BLaER1 treated with 17β-estradiol and CSF1 and Interleukin-3, amounts not matched to agents 10 nM and 100 nM (cell line): ENCODE measurements at regions not wholly inside any gene's neighbourhood (a gene's known extent, or its start where the extent isn't known, plus 50 kb on each side); places are given as distances from the start of the nearest gene placed in this dataset.

ENCODE experiments used
- H3K27ac ChIP-seq, 11 experiments: shearing (Covaris generic); formaldehyde crosslinking; 2 replicates each; pipeline ENCODE4 v1.8.1; 2022
- H3K27me3 ChIP-seq, 11 experiments: shearing (Covaris generic); formaldehyde crosslinking; 2 replicates each; pipeline ENCODE4 v1.8.1; 2022
- H3K36me3 ChIP-seq, 11 experiments: shearing (Covaris generic); formaldehyde crosslinking; 2 replicates each; pipeline ENCODE4 v1.8.1; 2022
- H3K4me1 ChIP-seq, 10 experiments: shearing (Covaris generic); formaldehyde crosslinking; 2 replicates each; pipeline ENCODE4 v1.8.1; 2022
- H3K4me2 ChIP-seq, 11 experiments: shearing (Covaris generic); formaldehyde crosslinking; 2 replicates each; pipeline ENCODE4 v1.8.1; 2022
- H3K4me3 ChIP-seq, 10 experiments: shearing (Covaris generic); formaldehyde crosslinking; 2 replicates each; pipeline ENCODE4 v1.8.1; 2022
- H3K9ac ChIP-seq, 11 experiments: shearing (Covaris generic); formaldehyde crosslinking; 2 replicates each; pipeline ENCODE4 v1.8.1; 2022
- H3K9me3 ChIP-seq, 11 experiments: shearing (Covaris generic); formaldehyde crosslinking; replicated peaks in 1 of 11; 2 replicates each; pipeline ENCODE4 v1.8.1; 2022
- H4K20me1 ChIP-seq, 11 experiments: shearing (Covaris generic); formaldehyde crosslinking; 2 replicates each; pipeline ENCODE4 v1.8.1; 2022
- Cebpa-rat ChIP-seq, 11 experiments: shearing (Covaris generic); IDR thresholded peaks; 2 replicates each; pipeline ENCODE4 v1.8.1; 2022

DNA sequence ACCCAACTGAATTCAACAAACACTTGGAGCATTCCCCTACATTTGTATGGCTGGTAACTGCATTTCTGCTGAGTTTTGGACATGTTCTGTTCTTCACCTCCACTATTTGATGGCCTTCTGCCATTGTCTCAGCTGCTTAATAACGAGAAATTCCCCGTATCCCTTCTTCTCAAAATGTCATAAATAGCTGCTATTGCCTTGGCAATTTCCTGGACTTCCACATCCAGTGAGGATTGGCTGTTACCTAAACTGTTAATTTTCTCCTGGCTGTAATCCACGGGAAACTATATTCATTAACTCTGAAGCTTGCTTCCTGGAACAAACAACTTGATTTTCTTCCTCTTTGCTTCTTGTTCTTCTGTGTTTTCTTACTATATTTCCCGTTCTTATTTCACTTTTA is 69.5 kb upstream of the TDRD3 start:
- Histone ChIP-seq H3K4me3 (no peak overlapping the region), H4K20me1 (no peaks in the 10 kb centered on the region), H3K9me3 (no peaks in the 10 kb centered on the region), H3K36me3 (no peaks in the 10 kb centered on the region), H3K4me2 (peak overlapping the region in 10 of 11 experiments; percentile 18 to 63 (median 34); a peak in 14 of 22 replicates), H3K27me3 (no peaks in the 10 kb centered on the region), H3K4me1 (peaks cover 13 to 19% (median 16%) of the 10 kb centered on the region in 10 experiments; a peak in 18 of 20 replicates), H3K27ac (no peak overlapping the region), H3K9ac (peak overlapping the region in 1 of 11 experiments; percentile 35; a peak in 2 of 22 replicates)
- no peak for TF ChIP-seq Cebpa-rat (IDR thresholded peaks at IDR 0.05)

DNA sequence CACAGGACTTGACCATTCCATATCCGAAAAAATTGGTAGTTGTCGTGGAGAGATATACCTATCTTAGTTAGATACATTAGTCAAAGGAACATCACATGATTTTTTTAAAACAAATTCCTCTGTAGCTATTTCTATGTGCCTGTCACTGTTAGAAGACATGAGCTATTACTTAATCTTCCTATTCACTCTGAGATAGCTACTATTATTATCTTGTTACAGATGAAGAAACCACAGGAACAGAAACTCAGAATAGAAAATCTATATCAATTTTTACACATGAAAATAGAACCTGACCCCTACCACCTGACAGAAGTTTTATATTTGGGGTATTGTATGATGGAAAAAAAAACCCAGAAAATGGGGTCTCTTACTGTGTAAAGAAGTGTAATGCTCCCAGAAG is 68.9 kb upstream of the TDRD3 start:
- H3K4me3 ChIP-seq: no peak overlapping the region
- H3K27me3 ChIP-seq: no peaks in the 10 kb centered on the region
- TF ChIP-seq Cebpa-rat (IDR thresholded peaks at IDR 0.05): no peak
- no peaks in the 10 kb centered on the region for H3K36me3 ChIP-seq
- no peak overlapping the region; a peak in 1 of 22 replicates for H3K27ac ChIP-seq
- H3K9me3 ChIP-seq: peaks cover 0 to 4% (median 0%) of the 10 kb centered on the region in 11 experiments; a peak in 4 of 22 replicates
- peak overlapping the region in 1 of 11 experiments; percentile 35; a peak in 1 of 22 replicates for H3K9ac ChIP-seq
- H4K20me1 ChIP-seq: no peaks in the 10 kb centered on the region
- H3K4me1 ChIP-seq: peaks cover 13 to 19% (median 16%) of the 10 kb centered on the region in 10 experiments; a peak in 18 of 20 replicates
- peak overlapping the region in 10 of 11 experiments; percentile 11 to 63 (median 30); a peak in 16 of 22 replicates for H3K4me2 ChIP-seq

DNA sequence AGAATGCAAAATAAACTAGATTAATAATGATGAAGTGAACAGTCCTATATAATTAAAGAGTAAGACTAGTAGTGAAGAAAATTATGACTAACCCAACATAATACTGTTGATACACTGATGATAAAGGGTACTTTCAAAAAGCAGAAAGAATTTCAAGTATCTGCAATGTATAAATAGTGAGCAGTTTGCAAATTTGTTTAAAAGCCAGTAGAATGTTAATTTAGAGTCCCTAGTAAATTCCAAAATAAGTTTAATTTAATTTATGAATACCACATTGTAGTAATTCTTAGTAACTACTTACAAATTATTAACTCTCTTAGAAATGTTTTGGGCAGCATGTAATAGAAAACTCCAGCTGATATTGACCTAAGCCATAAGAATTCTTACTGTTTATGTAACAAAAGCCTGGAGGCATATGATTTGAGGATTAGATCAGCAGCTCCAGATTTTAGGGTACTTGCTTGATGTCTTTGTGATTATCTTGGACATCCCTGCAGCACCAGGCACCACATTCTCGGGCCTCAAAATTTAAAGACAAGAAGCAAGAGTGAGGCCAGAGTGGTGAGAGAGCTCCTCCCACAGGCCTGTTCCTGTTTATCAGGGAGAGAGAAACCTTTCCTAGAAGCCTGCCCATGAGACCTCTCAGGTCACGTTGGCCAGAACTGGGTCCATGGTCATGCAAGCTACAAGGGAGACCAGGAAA is 67.6 kb upstream of the TDRD3 start:
- no peak for TF ChIP-seq Cebpa-rat (IDR thresholded peaks at IDR 0.05)
- no peak overlapping the region for H3K27ac ChIP-seq
- peaks cover 13 to 19% (median 16%) of the 10 kb centered on the region in 10 experiments; a peak in 18 of 20 replicates for H3K4me1 ChIP-seq
- peaks cover 0 to 11% (median 0%) of the 10 kb centered on the region in 11 experiments; a peak in 5 of 22 replicates for H3K9me3 ChIP-seq
- H3K36me3 ChIP-seq: no peaks in the 10 kb centered on the region
- no peak overlapping the region for H3K4me3 ChIP-seq
- H4K20me1 ChIP-seq: no peaks in the 10 kb centered on the region
- H3K4me2 ChIP-seq: no peak overlapping the region
- H3K27me3 ChIP-seq: no peaks in the 10 kb centered on the region
- H3K9ac ChIP-seq: no peak overlapping the region

DNA sequence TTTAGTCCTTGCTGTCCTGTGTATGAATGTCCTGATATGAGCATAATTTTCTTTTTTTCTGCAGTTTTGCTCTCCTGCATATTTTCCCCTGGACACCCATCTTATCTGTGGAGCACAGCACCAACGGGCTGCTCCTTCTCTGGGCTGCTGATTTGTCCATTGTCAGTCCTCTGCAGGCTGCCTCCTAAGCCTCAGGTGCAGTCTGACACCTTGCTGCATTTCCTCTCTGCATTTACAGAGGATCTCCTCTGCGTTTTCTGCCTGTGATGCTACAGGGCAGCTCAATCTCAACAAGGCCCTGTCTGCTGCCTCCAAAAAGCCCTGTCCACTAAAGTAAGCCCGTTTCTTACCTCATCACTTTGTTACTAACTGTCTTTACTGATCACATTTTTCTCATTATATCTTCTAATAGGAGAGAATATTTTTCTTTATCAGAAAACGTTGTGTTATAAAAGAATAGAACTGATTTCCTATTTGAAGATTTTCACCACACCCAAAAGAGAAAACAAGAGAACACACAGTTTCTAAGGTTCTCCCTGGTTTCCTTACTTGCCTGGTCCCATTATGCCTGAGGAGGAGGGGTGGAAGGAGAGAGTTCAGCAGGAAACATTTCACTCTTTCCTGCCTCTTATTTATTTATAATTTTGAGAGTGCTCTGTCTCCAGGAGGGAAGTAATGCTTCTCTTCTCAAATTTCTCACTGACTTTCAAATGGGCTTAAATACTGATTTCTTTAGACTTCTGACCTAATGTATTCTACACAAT is 65.6 kb upstream of the TDRD3 start:
- Histone ChIP-seq H3K4me1 (peaks cover 13 to 19% (median 16%) of the 10 kb centered on the region in 10 experiments; a peak in 18 of 20 replicates), H3K9me3 (peaks cover 0 to 11% (median 0%) of the 10 kb centered on the region in 11 experiments; a peak in 5 of 22 replicates), H3K27me3 (no peaks in the 10 kb centered on the region), H3K36me3 (no peaks in the 10 kb centered on the region), H4K20me1 (no peaks in the 10 kb centered on the region), H3K4me3 (no peak overlapping the region), H3K4me2 (no peak overlapping the region), H3K9ac (no peak overlapping the region), H3K27ac (no peak overlapping the region)
- TF ChIP-seq Cebpa-rat (IDR thresholded peaks at IDR 0.05): no peak

DNA sequence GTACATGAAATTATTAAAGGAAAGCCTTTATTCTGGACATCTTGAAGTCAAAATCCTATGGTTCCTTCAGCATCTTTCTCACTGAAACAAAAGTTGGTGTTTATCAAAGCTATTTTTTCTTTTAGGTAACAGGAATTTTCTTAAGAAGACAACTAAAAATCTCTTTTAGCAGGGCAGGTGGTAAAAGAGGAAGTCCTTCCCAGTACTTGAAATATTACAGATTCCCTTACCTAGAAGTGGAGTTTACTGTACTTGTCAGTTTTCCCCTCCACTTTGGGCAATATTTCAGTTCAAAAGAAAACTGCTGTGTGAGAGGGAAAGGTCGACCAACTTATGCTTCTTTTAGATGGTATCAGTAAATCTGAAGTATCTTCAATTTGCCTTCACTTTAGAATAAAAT is 64.3 kb upstream of the TDRD3 start:
- no peaks in the 10 kb centered on the region for H3K27me3 ChIP-seq
- no peak overlapping the region for H3K4me3 ChIP-seq
- peaks cover 8 to 13% (median 11%) of the 10 kb centered on the region in 10 experiments; a peak in 17 of 20 replicates for H3K4me1 ChIP-seq
- no peak overlapping the region for H3K9ac ChIP-seq
- H3K36me3 ChIP-seq: no peaks in the 10 kb centered on the region
- no peak overlapping the region for H3K4me2 ChIP-seq
- H4K20me1 ChIP-seq: no peaks in the 10 kb centered on the region
- peaks cover 0 to 11% (median 0%) of the 10 kb centered on the region in 11 experiments; a peak in 5 of 22 replicates for H3K9me3 ChIP-seq
- TF ChIP-seq Cebpa-rat (IDR thresholded peaks at IDR 0.05): no peak
- H3K27ac ChIP-seq: no peak overlapping the region

DNA sequence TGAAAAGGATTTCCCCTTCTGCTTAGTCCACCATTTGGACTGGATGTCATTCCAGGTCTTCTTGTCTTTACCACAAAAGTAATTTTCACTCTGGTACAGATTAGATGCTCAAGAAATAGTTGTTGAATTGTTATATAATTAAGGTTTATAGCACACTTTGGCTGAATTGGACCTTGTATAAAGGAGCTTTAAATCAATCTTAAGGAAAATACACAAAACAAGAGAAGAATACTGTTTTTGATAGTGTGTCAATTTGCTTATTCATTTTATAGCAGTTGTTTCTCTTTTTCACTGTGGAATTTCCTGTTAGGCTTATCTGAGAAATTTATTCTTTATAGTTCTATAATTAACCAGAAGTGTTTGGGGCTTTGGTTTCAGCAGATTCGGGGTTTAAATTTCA is 62.7 kb upstream of the TDRD3 start:
- peaks cover 0 to 11% (median 0%) of the 10 kb centered on the region in 11 experiments; a peak in 5 of 22 replicates for H3K9me3 ChIP-seq
- H3K36me3 ChIP-seq: no peaks in the 10 kb centered on the region
- H3K9ac ChIP-seq: no peak overlapping the region
- no peaks in the 10 kb centered on the region for H4K20me1 ChIP-seq
- no peaks in the 10 kb centered on the region for H3K27me3 ChIP-seq
- no peak overlapping the region for H3K27ac ChIP-seq
- TF ChIP-seq Cebpa-rat (IDR thresholded peaks at IDR 0.05): no peak
- H3K4me3 ChIP-seq: no peak overlapping the region
- no peak overlapping the region for H3K4me2 ChIP-seq
- no peaks in the 10 kb centered on the region for H3K4me1 ChIP-seq

DNA sequence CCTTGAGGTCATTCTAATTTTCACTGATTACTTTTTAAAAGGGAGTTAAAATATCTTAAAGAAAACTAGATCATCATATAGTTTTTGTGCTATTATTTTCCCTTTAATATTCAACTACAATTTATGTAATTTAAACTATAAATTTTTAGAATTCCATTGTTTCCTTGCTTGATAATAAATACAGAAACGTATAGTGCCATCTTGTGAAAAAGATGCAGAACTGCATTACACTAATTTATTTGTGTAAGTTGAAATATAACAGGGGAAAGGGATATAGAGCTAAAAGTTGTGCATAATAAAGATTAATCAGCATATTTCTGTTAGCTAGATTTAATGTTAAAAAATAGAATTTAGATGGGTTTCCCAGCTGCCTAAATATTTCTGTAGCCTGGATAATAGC is 61.5 kb upstream of the TDRD3 start:
- H3K36me3 ChIP-seq: no peaks in the 10 kb centered on the region
- H3K9ac ChIP-seq: no peak overlapping the region
- no peaks in the 10 kb centered on the region for H3K27me3 ChIP-seq
- TF ChIP-seq Cebpa-rat (IDR thresholded peaks at IDR 0.05): no peak
- H4K20me1 ChIP-seq: no peaks in the 10 kb centered on the region
- H3K4me1 ChIP-seq: no peaks in the 10 kb centered on the region
- peaks cover 0 to 11% (median 0%) of the 10 kb centered on the region in 11 experiments; a peak in 5 of 22 replicates for H3K9me3 ChIP-seq
- no peak overlapping the region for H3K27ac ChIP-seq
- no peak overlapping the region for H3K4me3 ChIP-seq
- no peak overlapping the region for H3K4me2 ChIP-seq

DNA sequence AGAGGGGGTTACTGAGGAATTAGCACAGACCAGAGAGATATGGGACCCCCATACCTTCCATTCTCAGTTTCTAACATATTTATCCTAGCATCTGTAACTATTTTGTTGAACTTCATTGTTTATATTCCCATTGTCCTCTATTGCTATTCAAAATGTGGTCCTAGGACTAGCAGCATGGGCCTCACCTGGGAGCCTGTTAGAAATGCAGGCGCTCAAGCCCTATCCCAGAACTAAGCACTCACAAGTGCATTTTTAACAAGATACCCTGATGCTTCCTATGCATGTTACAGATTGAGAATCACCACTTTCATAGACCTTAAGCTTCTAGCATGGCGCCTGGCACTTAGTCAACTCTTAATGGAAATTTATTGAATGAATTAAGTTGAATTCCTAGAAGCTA is 58.3 kb upstream of the TDRD3 start:
- peaks cover 0 to under 1% (median 0%) of the 10 kb centered on the region in 11 experiments; a peak in 3 of 22 replicates for H3K9me3 ChIP-seq
- H3K4me3 ChIP-seq: no peak overlapping the region
- H4K20me1 ChIP-seq: no peaks in the 10 kb centered on the region
- no peak overlapping the region for H3K4me2 ChIP-seq
- no peaks in the 10 kb centered on the region for H3K27me3 ChIP-seq
- H3K9ac ChIP-seq: no peak overlapping the region
- H3K4me1 ChIP-seq: no peaks in the 10 kb centered on the region
- no peaks in the 10 kb centered on the region for H3K36me3 ChIP-seq
- no peak overlapping the region for H3K27ac ChIP-seq
- TF ChIP-seq Cebpa-rat (IDR thresholded peaks at IDR 0.05): no peak

DNA sequence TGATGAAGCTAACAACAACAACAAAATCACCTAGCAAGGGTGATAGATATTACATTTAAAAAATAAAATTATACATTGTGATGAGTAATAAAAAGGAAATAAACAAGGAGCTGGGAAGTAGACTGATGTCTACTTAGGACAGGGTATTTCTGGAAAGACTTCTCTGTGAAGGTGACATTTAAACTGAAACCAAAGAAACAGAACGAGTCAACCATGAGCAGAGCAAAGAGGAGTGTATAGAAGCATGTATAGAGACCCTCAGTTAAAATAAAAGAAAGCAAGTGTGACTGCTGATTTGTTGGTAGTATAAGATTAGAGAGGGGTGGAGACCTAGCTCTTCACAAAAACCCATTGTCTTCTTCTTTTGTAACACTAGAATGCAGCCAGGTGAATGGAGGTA is 53.0 kb upstream of the TDRD3 start:
- H3K4me1 ChIP-seq: no peaks in the 10 kb centered on the region
- H3K9me3 ChIP-seq: no peaks in the 10 kb centered on the region
- H3K4me2 ChIP-seq: no peak overlapping the region
- no peaks in the 10 kb centered on the region for H4K20me1 ChIP-seq
- no peak overlapping the region for H3K4me3 ChIP-seq
- H3K36me3 ChIP-seq: no peaks in the 10 kb centered on the region
- TF ChIP-seq Cebpa-rat (IDR thresholded peaks at IDR 0.05): no peak
- H3K27me3 ChIP-seq: no peaks in the 10 kb centered on the region
- no peak overlapping the region for H3K9ac ChIP-seq
- H3K27ac ChIP-seq: no peak overlapping the region
